GM18867 (cell line): ENCODE measurements at regions not wholly inside any gene's neighbourhood (a gene's known extent, or its start where the extent isn't known, plus 50 kb on each side); places are given as distances from the start of the nearest gene placed in this dataset.
"Not testable (repeated sequence)": the region's sequence is repeated elsewhere in the genome, so short reads cannot be mapped to it uniquely, and the experiment has no call there.

Experiments used
- ATAC-seq: cut with Tn5 transposase; IDR thresholded peaks from one replicate; pipeline ENCODE4 v1.9.1; 2021; ENCODE audit warnings: mild to moderate bottlenecking, moderate library complexity; ENCODE audit not compliant: unreplicated experiment

GRCh38 chr4:4670869-4671268, 129.0 kb upstream of the STX18 start:
- no peak for ATAC-seq

- no peak for ATAC-seq
Observed at GRCh38 chr4:4668355-4669210, 126.7 kb upstream of the STX18 start.

- no peak for ATAC-seq
Observed at GRCh38 chr4:4667622-4668081, 125.8 kb upstream of the STX18 start.

GRCh38 chr4:4666693-4667621, 125.1 kb upstream of the STX18 start:
- no peak for ATAC-seq

GRCh38 chr4:4666187-4666586, 124.3 kb upstream of the STX18 start:
- no peak for ATAC-seq

- ATAC-seq: no peak
Observed at GRCh38 chr4:4664234-4664633, 122.4 kb upstream of the STX18 start.

- no peak for ATAC-seq
Observed at GRCh38 chr4:4663028-4663427, 121.2 kb upstream of the STX18 start.

GRCh38 chr4:4662230-4662629, 120.4 kb upstream of the STX18 start:
- ATAC-seq: no peak

- ATAC-seq: no peak
Observed at GRCh38 chr4:4659871-4660651, 118.2 kb upstream of the STX18 start.

GRCh38 chr4:4658052-4658451, 116.2 kb upstream of the STX18 start:
- ATAC-seq: no peak

GRCh38 chr4:4656977-4657376, 115.1 kb upstream of the STX18 start:
- no peak for ATAC-seq

GRCh38 chr4:4655901-4656300, 114.1 kb upstream of the STX18 start:
- ATAC-seq: no peak

GRCh38 chr4:4655011-4655410, 113.2 kb upstream of the STX18 start:
- ATAC-seq: no peak

GRCh38 chr4:4651811-4652755, 110.2 kb upstream of the STX18 start:
- ATAC-seq: no peak

GRCh38 chr4:4647041-4647440, 105.2 kb upstream of the STX18 start:
- ATAC-seq: no peak

- no peak for ATAC-seq
Observed at GRCh38 chr4:4645743-4646142, 103.9 kb upstream of the STX18 start.

GRCh38 chr4:4644277-4644676, 102.4 kb upstream of the STX18 start:
- not testable (repeated sequence) for ATAC-seq

- not testable (repeated sequence) for ATAC-seq
Observed at GRCh38 chr4:4643743-4644142, 101.9 kb upstream of the STX18 start.

GRCh38 chr4:4643306-4643705, 101.5 kb upstream of the STX18 start:
- ATAC-seq: no peak

GRCh38 chr4:4642496-4643000, 100.7 kb upstream of the STX18 start:
- ATAC-seq: no peak
